ENCODE measurements at regions not wholly inside any gene's neighbourhood (a gene's known extent, or its start where the extent isn't known, plus 50 kb on each side); places are given as distances from the start of the nearest gene placed in this dataset.
"Not testable (repeated sequence)": the region's sequence is repeated elsewhere in the genome, so short reads cannot be mapped to it uniquely, and the experiment has no call there.

- Histone ChIP-seq H3K36me3 (replicated peaks; ENCODE audit: control insufficient read depth, insufficient read depth, low read length) (no peaks in the 10 kb centered on the region), H3K4me3 (ENCODE audit: insufficient read depth, low read depth, low read length) (no peak overlapping the region), H3K27me3 (ENCODE audit: control insufficient read depth, insufficient read depth, low read length) (no peaks in the 10 kb centered on the region)
- no peak for DNase-seq
Observed at GRCh38 chr6:49322861-49323260, 140.2 kb downstream of the MMUT start.

- Histone ChIP-seq H3K4me3 (ENCODE audit: insufficient read depth, low read depth, low read length) (no peak overlapping the region), H3K27me3 (ENCODE audit: control insufficient read depth, insufficient read depth, low read length) (no peaks in the 10 kb centered on the region), H3K36me3 (replicated peaks; ENCODE audit: control insufficient read depth, insufficient read depth, low read length) (no peaks in the 10 kb centered on the region)
- no peak for DNase-seq
Observed at GRCh38 chr6:49321561-49322072, 141.4 kb downstream of the MMUT start.

GRCh38 chr6:49305010-49305409, 158.0 kb downstream of the MMUT start:
- Histone ChIP-seq H3K4me3 (ENCODE audit: insufficient read depth, low read depth, low read length) (no peak overlapping the region), H3K27me3 (ENCODE audit: control insufficient read depth, insufficient read depth, low read length) (no peaks in the 10 kb centered on the region)
- DNase-seq = no peak

GRCh38 chr6:49304393-49304792, 158.7 kb downstream of the MMUT start:
- not testable (repeated sequence) for H3K27me3 ChIP-seq (ENCODE audit: control insufficient read depth, insufficient read depth, low read length); DNase-seq; H3K36me3 ChIP-seq (replicated peaks; ENCODE audit: control insufficient read depth, insufficient read depth, low read length); H3K4me3 ChIP-seq (ENCODE audit: insufficient read depth, low read depth, low read length)

More at GRCh38 chr6:49305010-49305409, 158.0 kb downstream of the MMUT start:
- no peaks in the 10 kb centered on the region for H3K36me3 ChIP-seq (replicated peaks; ENCODE audit: control insufficient read depth, insufficient read depth, low read length)

- no peak overlapping the region for H3K4me3 ChIP-seq (ENCODE audit: insufficient read depth, low read depth, low read length)
- H3K36me3 ChIP-seq (replicated peaks; ENCODE audit: control insufficient read depth, insufficient read depth, low read length) = no peaks in the 10 kb centered on the region
- no peak for DNase-seq
- H3K27me3 ChIP-seq (ENCODE audit: control insufficient read depth, insufficient read depth, low read length) = no peaks in the 10 kb centered on the region
Observed at GRCh38 chr6:49300911-49301310, 162.1 kb downstream of the MMUT start.

GRCh38 chr6:49300443-49300842, 162.6 kb downstream of the MMUT start:
- Histone ChIP-seq H3K36me3 (replicated peaks; ENCODE audit: control insufficient read depth, insufficient read depth, low read length) (no peaks in the 10 kb centered on the region), H3K4me3 (ENCODE audit: insufficient read depth, low read depth, low read length) (no peak overlapping the region), H3K27me3 (ENCODE audit: control insufficient read depth, insufficient read depth, low read length) (no peaks in the 10 kb centered on the region)
- DNase-seq = no peak

GRCh38 chr6:49299279-49299678, 163.8 kb downstream of the MMUT start:
- Histone ChIP-seq H3K4me3 (ENCODE audit: insufficient read depth, low read depth, low read length) (no peak overlapping the region), H3K27me3 (ENCODE audit: control insufficient read depth, insufficient read depth, low read length) (no peaks in the 10 kb centered on the region), H3K36me3 (replicated peaks; ENCODE audit: control insufficient read depth, insufficient read depth, low read length) (no peaks in the 10 kb centered on the region)
- DNase-seq = no peak

GRCh38 chr6:49284180-49284579, 178.9 kb downstream of the MMUT start:
- no peak overlapping the region for H3K4me3 ChIP-seq (ENCODE audit: insufficient read depth, low read depth, low read length)
- no peaks in the 10 kb centered on the region for H3K27me3 ChIP-seq (ENCODE audit: control insufficient read depth, insufficient read depth, low read length)
- no peak for DNase-seq
- no peaks in the 10 kb centered on the region for H3K36me3 ChIP-seq (replicated peaks; ENCODE audit: control insufficient read depth, insufficient read depth, low read length)

- H3K36me3 ChIP-seq (replicated peaks; ENCODE audit: control insufficient read depth, insufficient read depth, low read length); DNase-seq; H3K4me3 ChIP-seq (ENCODE audit: insufficient read depth, low read depth, low read length); H3K27me3 ChIP-seq (ENCODE audit: control insufficient read depth, insufficient read depth, low read length): not testable (repeated sequence)
Observed at GRCh38 chr6:49274809-49275769, 188.0 kb downstream of the MMUT start.

- Histone ChIP-seq H3K36me3 (replicated peaks; ENCODE audit: control insufficient read depth, insufficient read depth, low read length) (no peaks in the 10 kb centered on the region), H3K27me3 (ENCODE audit: control insufficient read depth, insufficient read depth, low read length) (no peaks in the 10 kb centered on the region), H3K4me3 (ENCODE audit: insufficient read depth, low read depth, low read length) (no peak overlapping the region)
- DNase-seq = no peak
Observed at GRCh38 chr6:49269190-49269589, 193.9 kb downstream of the MMUT start.

GRCh38 chr6:49264909-49265308, 198.1 kb downstream of the MMUT start:
- no peak for DNase-seq
- Histone ChIP-seq H3K4me3 (ENCODE audit: insufficient read depth, low read depth, low read length) (no peak overlapping the region), H3K27me3 (ENCODE audit: control insufficient read depth, insufficient read depth, low read length) (no peaks in the 10 kb centered on the region), H3K36me3 (replicated peaks; ENCODE audit: control insufficient read depth, insufficient read depth, low read length) (no peaks in the 10 kb centered on the region)

GRCh38 chr6:49264496-49264895, 198.6 kb downstream of the MMUT start:
- Histone ChIP-seq H3K4me3 (ENCODE audit: insufficient read depth, low read depth, low read length) (no peak overlapping the region), H3K27me3 (ENCODE audit: control insufficient read depth, insufficient read depth, low read length) (no peaks in the 10 kb centered on the region), H3K36me3 (replicated peaks; ENCODE audit: control insufficient read depth, insufficient read depth, low read length) (no peaks in the 10 kb centered on the region)
- DNase-seq = no peak

GRCh38 chr6:49257549-49257948, 205.5 kb downstream of the MMUT start:
- Histone ChIP-seq H3K27me3 (ENCODE audit: control insufficient read depth, insufficient read depth, low read length) (no peaks in the 10 kb centered on the region), H3K4me3 (ENCODE audit: insufficient read depth, low read depth, low read length) (no peak overlapping the region), H3K36me3 (replicated peaks; ENCODE audit: control insufficient read depth, insufficient read depth, low read length) (no peaks in the 10 kb centered on the region)
- DNase-seq = no peak

GRCh38 chr6:49255335-49255734, 207.7 kb downstream of the MMUT start:
- Histone ChIP-seq H3K36me3 (replicated peaks; ENCODE audit: control insufficient read depth, insufficient read depth, low read length) (no peaks in the 10 kb centered on the region), H3K4me3 (ENCODE audit: insufficient read depth, low read depth, low read length) (no peak overlapping the region), H3K27me3 (ENCODE audit: control insufficient read depth, insufficient read depth, low read length) (no peaks in the 10 kb centered on the region)
- no peak for DNase-seq

- H3K36me3 ChIP-seq (replicated peaks; ENCODE audit: control insufficient read depth, insufficient read depth, low read length) = no peaks in the 10 kb centered on the region
- DNase-seq = no peak
- H3K4me3 ChIP-seq (ENCODE audit: insufficient read depth, low read depth, low read length) = no peak overlapping the region
- no peaks in the 10 kb centered on the region for H3K27me3 ChIP-seq (ENCODE audit: control insufficient read depth, insufficient read depth, low read length)
Observed at GRCh38 chr6:49252901-49253300, 210.2 kb downstream of the MMUT start.

Data from H7 (cell line).